Endothelial cell (in vitro differentiated cells): ENCODE measurements at regions not wholly inside any gene's neighbourhood (a gene's known extent, or its start where the extent isn't known, plus 50 kb on each side); places are given as distances from the start of the nearest gene placed in this dataset.

Source experiments
- DNase-seq: peaks from one replicate; pipeline ENCODE4 v3.0.0; 2021; ENCODE audit warnings: low spot score
- H3K27ac Mint-ChIP-seq: one replicate; pipeline ENCODE4 v1.8.0; 2021; ENCODE audit warnings: mixed read lengths, inconsistent platforms; ENCODE audit not compliant: unreplicated experiment
- H3K27me3 Mint-ChIP-seq: one replicate; pipeline ENCODE4 v1.8.0; 2021; ENCODE audit warnings: mild to moderate bottlenecking, moderate library complexity, mixed read lengths, inconsistent platforms; ENCODE audit not compliant: unreplicated experiment
- H3K36me3 Mint-ChIP-seq: one replicate; pipeline ENCODE4 v1.8.0; 2021; ENCODE audit warnings: mild to moderate bottlenecking, low read depth, mixed read lengths, inconsistent platforms; ENCODE audit not compliant: unreplicated experiment
- H3K4me1 Mint-ChIP-seq: one replicate; pipeline ENCODE4 v1.8.0; 2021; ENCODE audit warnings: mild to moderate bottlenecking, mixed read lengths, inconsistent platforms; ENCODE audit not compliant: unreplicated experiment
- H3K4me3 Mint-ChIP-seq: one replicate; pipeline ENCODE4 v1.8.0; 2021; ENCODE audit warnings: mild to moderate bottlenecking, mixed read lengths, inconsistent platforms; ENCODE audit not compliant: unreplicated experiment
- H3K9me3 Mint-ChIP-seq: one replicate; pipeline ENCODE4 v1.8.0; 2021; ENCODE audit warnings: mixed read lengths, inconsistent platforms; ENCODE audit not compliant: unreplicated experiment
- CTCF ChIP-seq: fragments of 200-600 bp; sonication (generic); IDR thresholded peaks from one replicate; pipeline ENCODE4 v1.5.0; 2021; ENCODE audit warnings: antibody characterized with exemption; ENCODE audit not compliant: unreplicated experiment

GRCh38 chr16:52141871-52142270 lies 405.1 kb downstream of the TOX3 start:
- TF ChIP-seq CTCF = no peak
- Mint-ChIP-seq H3K36me3 (no peaks in the 10 kb centered on the region), H3K9me3 (no peaks in the 10 kb centered on the region), H3K4me3 (no peak overlapping the region), H3K27me3 (no peaks in the 10 kb centered on the region), H3K4me1 (no peaks in the 10 kb centered on the region), H3K27ac (no peak overlapping the region)
- no peak for DNase-seq

GRCh38 chr16:52128361-52128760 lies 418.6 kb downstream of the TOX3 start:
- no peak for TF ChIP-seq CTCF
- Mint-ChIP-seq H3K4me3 (no peak overlapping the region), H3K9me3 (no peaks in the 10 kb centered on the region), H3K27me3 (no peaks in the 10 kb centered on the region), H3K4me1 (peaks cover 2% of the 10 kb centered on the region), H3K27ac (no peak overlapping the region), H3K36me3 (no peaks in the 10 kb centered on the region)
- DNase-seq = no peak

GRCh38 chr16:52123842-52124241 lies 423.1 kb downstream of the TOX3 start:
- Mint-ChIP-seq H3K27ac (no peak overlapping the region), H3K36me3 (no peaks in the 10 kb centered on the region), H3K4me3 (no peak overlapping the region), H3K27me3 (no peaks in the 10 kb centered on the region), H3K9me3 (no peaks in the 10 kb centered on the region), H3K4me1 (peaks cover 2% of the 10 kb centered on the region)
- TF ChIP-seq CTCF = no peak
- no peak for DNase-seq

- no peaks in the 10 kb centered on the region for H3K9me3 Mint-ChIP-seq
- no peaks in the 10 kb centered on the region for H3K36me3 Mint-ChIP-seq
- no peak for TF ChIP-seq CTCF
- no peaks in the 10 kb centered on the region for H3K27me3 Mint-ChIP-seq
- no peak for DNase-seq
- H3K4me1 Mint-ChIP-seq = peaks cover 2% of the 10 kb centered on the region
- no peak overlapping the region for H3K4me3 Mint-ChIP-seq
- H3K27ac Mint-ChIP-seq = no peak overlapping the region
Observed at GRCh38 chr16:52123061-52123839, 423.7 kb downstream of the TOX3 start.

- H3K4me3 Mint-ChIP-seq = no peak overlapping the region
- H3K27ac Mint-ChIP-seq = no peak overlapping the region
- no peaks in the 10 kb centered on the region for H3K36me3 Mint-ChIP-seq
- H3K27me3 Mint-ChIP-seq = no peaks in the 10 kb centered on the region
- no peak for DNase-seq
- TF ChIP-seq CTCF = no peak
- H3K9me3 Mint-ChIP-seq = no peaks in the 10 kb centered on the region
- peaks cover 9% of the 10 kb centered on the region for H3K4me1 Mint-ChIP-seq
Observed at GRCh38 chr16:52117171-52117570, 429.8 kb downstream of the TOX3 start.
